PC-3 (cell line): ENCODE measurements at regions not wholly inside any gene's neighbourhood (a gene's known extent, or its start where the extent isn't known, plus 50 kb on each side); places are given as distances from the start of the nearest gene placed in this dataset.

Source experiments
- CTCF ChIP-seq: fragments of 300-600 bp; sonication (generic); conservative IDR thresholded peaks from 2 replicates; pipeline ENCODE4 v1.5.1; 2017; ENCODE audit warnings: antibody characterized with exemption, low read depth, mild to moderate bottlenecking, low read length
- EZH2 ChIP-seq: fragments of 300-600 bp; sonication (generic); IDR thresholded peaks from one replicate; pipeline ENCODE4 v1.6.1; 2017; ENCODE audit warnings: antibody characterized with exemption, mild to moderate bottlenecking, low read length; ENCODE audit not compliant: unreplicated experiment

GRCh38 chrX:11992271-11992670 lies 146.0 kb upstream of the FRMPD4 start:
- TF ChIP-seq CTCF (no peak), EZH2 (no peak)
